GM12878 (cell line): ENCODE measurements at regions not wholly inside any gene's neighbourhood (a gene's known extent, or its start where the extent isn't known, plus 50 kb on each side); places are given as distances from the start of the nearest gene placed in this dataset.

Experiments
- BHLHE40 ChIP-seq, 2 experiments: fragments of 450-650 bp in 1 of 2; IDR thresholded peaks; 2 replicates each; pipeline ENCODE4 v1.6.1; 2011 to 2017; ENCODE audit warnings: low read depth in 2 of 2, borderline replicate concordance in 1 of 2, improper control_type of control experiment in 1 of 2, low read length in 1 of 2, mild to moderate bottlenecking in 1 of 2
- FOS ChIP-seq: IDR thresholded peaks from 3 replicates; pipeline ENCODE4 v1.6.1; 2011; ENCODE audit warnings: borderline replicate concordance; ENCODE audit not compliant: insufficient read length; ENCODE audit errors: extremely low read depth
- FOXK2 ChIP-seq: fragments of 450-650 bp; IDR thresholded peaks from 2 replicates; pipeline ENCODE4 v1.6.1; 2017; ENCODE audit warnings: mild to moderate bottlenecking, moderate library complexity
- POLR2AphosphoS2 ChIP-seq: IDR thresholded peaks from 2 replicates; pipeline ENCODE4 v1.6.1; 2011; ENCODE audit warnings: low read depth, mild to moderate bottlenecking, low read length, improper control_type of control experiment, moderate library complexity
- RAD21 ChIP-seq: IDR thresholded peaks from 2 replicates; pipeline ENCODE4 v1.6.1; 2011; ENCODE audit warnings: mild to moderate bottlenecking, low read depth, low read length, moderate library complexity; ENCODE audit not compliant: insufficient read depth
- SMC3 ChIP-seq: IDR thresholded peaks from 2 replicates; pipeline ENCODE4 v1.6.1; 2011; ENCODE audit warnings: low read length, improper control_type of control experiment, borderline replicate concordance
- TF ChIP-seq, protein P1 (sequence below): IDR thresholded peaks from 2 replicates; pipeline ENCODE4 v1.6.1; 2011; ENCODE audit warnings: mild to moderate bottlenecking, low read depth, low read length, moderate library complexity; ENCODE audit not compliant: insufficient replicate concordance
- TF ChIP-seq, protein P2 (sequence below): IDR thresholded peaks from 2 replicates; pipeline ENCODE4 v1.6.1; 2011; ENCODE audit warnings: low read depth, low read length, improper control_type of control experiment, borderline replicate concordance

DNA sequence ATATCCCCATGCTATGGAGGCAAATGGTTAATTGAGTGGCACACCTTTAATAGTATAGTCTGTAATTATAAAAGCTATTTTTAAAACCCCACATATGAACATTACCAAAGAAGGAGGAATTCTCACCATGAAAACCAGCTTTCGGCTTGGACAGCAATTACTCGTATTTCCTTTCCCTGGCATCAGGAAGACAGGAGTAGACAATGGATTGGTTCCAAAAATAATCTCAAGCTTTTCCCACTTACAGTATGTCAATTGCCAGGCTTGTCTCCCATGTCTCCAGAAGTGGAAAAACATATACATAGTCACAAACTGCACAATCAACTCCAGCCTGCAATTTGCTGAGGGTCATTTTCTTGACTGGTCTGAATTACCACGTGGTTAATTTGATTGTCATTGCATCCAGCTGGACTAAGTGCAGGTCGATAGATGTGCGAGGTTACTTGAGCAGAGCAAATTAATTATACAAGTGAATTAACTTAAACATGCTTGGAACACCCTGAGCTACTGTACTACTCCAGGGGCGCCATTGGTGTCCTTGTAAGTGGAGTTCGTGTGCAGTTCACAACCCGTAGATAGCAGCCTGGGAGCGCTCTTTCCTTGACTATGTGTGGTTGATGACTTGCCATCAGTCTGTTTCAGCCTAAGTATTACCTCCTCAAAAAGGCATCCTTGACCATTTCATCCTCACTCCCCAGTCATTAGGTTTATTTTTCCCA is 124.3 kb upstream of the PELI1 start (continued):
- TF ChIP-seq BHLHE40 (IDR thresholded peaks at IDR 0.05; ENCODE audit: borderline replicate concordance in 1 of 2, low read depth in 2 of 2, low read length in 1 of 2) (no peak), POLR2AphosphoS2 (no peak), FOXK2 (no peak), FOS (no peak), RAD21 (no peak), SMC3 (no peak)
- TF ChIP-seq, protein P1, sequence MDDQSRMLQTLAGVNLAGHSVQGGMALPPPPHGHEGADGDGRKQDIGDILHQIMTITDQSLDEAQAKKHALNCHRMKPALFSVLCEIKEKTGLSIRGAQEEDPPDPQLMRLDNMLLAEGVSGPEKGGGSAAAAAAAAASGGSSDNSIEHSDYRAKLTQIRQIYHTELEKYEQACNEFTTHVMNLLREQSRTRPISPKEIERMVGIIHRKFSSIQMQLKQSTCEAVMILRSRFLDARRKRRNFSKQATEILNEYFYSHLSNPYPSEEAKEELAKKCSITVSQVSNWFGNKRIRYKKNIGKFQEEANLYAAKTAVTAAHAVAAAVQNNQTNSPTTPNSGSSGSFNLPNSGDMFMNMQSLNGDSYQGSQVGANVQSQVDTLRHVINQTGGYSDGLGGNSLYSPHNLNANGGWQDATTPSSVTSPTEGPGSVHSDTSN = no peak
- TF ChIP-seq, protein P2, sequence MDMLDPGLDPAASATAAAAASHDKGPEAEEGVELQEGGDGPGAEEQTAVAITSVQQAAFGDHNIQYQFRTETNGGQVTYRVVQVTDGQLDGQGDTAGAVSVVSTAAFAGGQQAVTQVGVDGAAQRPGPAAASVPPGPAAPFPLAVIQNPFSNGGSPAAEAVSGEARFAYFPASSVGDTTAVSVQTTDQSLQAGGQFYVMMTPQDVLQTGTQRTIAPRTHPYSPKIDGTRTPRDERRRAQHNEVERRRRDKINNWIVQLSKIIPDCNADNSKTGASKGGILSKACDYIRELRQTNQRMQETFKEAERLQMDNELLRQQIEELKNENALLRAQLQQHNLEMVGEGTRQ = no peak
